Progenitor cell of endocrine pancreas (in vitro differentiated cells): ENCODE measurements at regions not wholly inside any gene's neighbourhood (a gene's known extent, or its start where the extent isn't known, plus 50 kb on each side); places are given as distances from the start of the nearest gene placed in this dataset.

ENCODE experiments used
- DNase-seq: peaks from one replicate; pipeline ENCODE4 v3.0.0; 2021; ENCODE audit warnings: low spot score; ENCODE audit not compliant: unreplicated experiment
- H3K27ac Mint-ChIP-seq: 2 replicates; pipeline ENCODE4 v1.8.0; 2021; ENCODE audit warnings: mild to moderate bottlenecking, moderate library complexity, mixed read lengths
- H3K27me3 Mint-ChIP-seq: 2 replicates; pipeline ENCODE4 v1.8.0; 2021; ENCODE audit warnings: mixed read lengths
- H3K36me3 Mint-ChIP-seq: 2 replicates; pipeline ENCODE4 v1.8.0; 2022; ENCODE audit warnings: mixed read lengths; ENCODE audit not compliant: insufficient read depth
- H3K4me1 Mint-ChIP-seq: 2 replicates; pipeline ENCODE4 v1.8.0; 2021; ENCODE audit warnings: low read depth, mixed read lengths
- H3K4me3 Mint-ChIP-seq: 2 replicates; pipeline ENCODE4 v1.8.0; 2021; ENCODE audit warnings: low read depth, mild to moderate bottlenecking, moderate library complexity, mixed read lengths
- H3K9me3 Mint-ChIP-seq: 2 replicates; pipeline ENCODE4 v1.8.0; 2021; ENCODE audit warnings: low read depth, mixed read lengths
- CTCF ChIP-seq: fragments of 200-600 bp; sonication (generic); IDR thresholded peaks from one replicate; pipeline ENCODE4 v1.5.0; 2021; ENCODE audit warnings: antibody characterized with exemption, mild to moderate bottlenecking; ENCODE audit not compliant: unreplicated experiment

DNA sequence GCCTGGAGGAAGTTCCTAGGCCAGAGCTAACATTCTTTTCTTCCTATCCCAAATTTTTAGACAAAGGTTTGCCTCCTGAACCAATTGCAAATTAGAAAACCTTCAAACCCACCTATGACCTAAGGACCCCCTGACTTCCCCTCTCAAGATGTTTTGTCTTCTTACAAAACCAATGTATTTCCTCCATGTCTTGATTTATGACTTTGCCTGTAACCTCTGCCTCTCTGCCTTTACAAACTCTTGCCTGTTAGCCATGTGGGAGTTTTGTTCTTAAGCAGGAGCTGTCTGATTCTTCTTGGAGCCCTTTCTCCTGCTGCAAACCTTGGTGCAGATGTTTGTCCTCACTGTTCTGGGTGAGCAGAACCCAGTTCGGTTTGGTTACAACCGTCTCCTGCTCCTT lies 222.3 kb upstream of the BOD1L1 start:
- Mint-ChIP-seq H3K27me3 (no peaks in the 10 kb centered on the region), H3K9me3 (peaks cover 3% of the 10 kb centered on the region), H3K27ac (no peak overlapping the region), H3K36me3 (no peaks in the 10 kb centered on the region), H3K4me3 (no peak overlapping the region), H3K4me1 (no peaks in the 10 kb centered on the region)
- TF ChIP-seq CTCF, result no peak
- DNase-seq, result no peak

- no peaks in the 10 kb centered on the region for H3K36me3 Mint-ChIP-seq
These were observed 223.8 kb upstream of the BOD1L1 start for GRCh38 chr4:13851085-13851940.

DNA sequence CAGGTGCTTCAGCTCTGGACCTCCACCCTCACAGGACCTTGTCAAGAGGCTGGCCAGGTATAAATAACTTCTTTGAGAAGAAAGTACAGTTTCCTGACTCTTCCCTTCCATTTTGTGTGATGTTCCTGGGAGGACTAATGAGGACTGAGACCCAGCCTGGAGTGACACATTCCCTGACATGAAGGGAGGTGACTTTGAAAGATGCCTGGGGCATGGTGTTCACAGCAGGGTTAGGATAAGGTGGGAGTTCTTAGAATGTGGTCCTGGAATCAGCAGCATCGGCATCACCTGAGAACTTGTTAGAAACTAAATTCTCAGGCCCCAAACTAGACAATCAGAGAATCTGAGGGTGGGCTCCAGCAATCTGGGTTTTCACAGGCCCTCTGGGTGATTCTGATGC lies 224.9 kb upstream of the BOD1L1 start:
- no peak overlapping the region for H3K4me3 Mint-ChIP-seq
- peaks cover 3% of the 10 kb centered on the region for H3K9me3 Mint-ChIP-seq
- no peaks in the 10 kb centered on the region for H3K36me3 Mint-ChIP-seq
- H3K27ac Mint-ChIP-seq, result no peak overlapping the region
- no peak for DNase-seq
- H3K27me3 Mint-ChIP-seq, result no peaks in the 10 kb centered on the region
- TF ChIP-seq CTCF, result no peak
- no peaks in the 10 kb centered on the region for H3K4me1 Mint-ChIP-seq

More at GRCh38 chr4:13851085-13851940, 223.8 kb upstream of the BOD1L1 start:
- Mint-ChIP-seq H3K27me3 (no peaks in the 10 kb centered on the region), H3K4me3 (no peak overlapping the region), H3K27ac (no peak overlapping the region), H3K9me3 (peaks cover 3% of the 10 kb centered on the region), H3K4me1 (no peaks in the 10 kb centered on the region)
- no peak for DNase-seq
- TF ChIP-seq CTCF, result no peak

GRCh38 chr4:13856387-13856786 lies 228.9 kb upstream of the BOD1L1 start:
- no peak for TF ChIP-seq CTCF
- H3K27ac Mint-ChIP-seq, result no peak overlapping the region

DNA sequence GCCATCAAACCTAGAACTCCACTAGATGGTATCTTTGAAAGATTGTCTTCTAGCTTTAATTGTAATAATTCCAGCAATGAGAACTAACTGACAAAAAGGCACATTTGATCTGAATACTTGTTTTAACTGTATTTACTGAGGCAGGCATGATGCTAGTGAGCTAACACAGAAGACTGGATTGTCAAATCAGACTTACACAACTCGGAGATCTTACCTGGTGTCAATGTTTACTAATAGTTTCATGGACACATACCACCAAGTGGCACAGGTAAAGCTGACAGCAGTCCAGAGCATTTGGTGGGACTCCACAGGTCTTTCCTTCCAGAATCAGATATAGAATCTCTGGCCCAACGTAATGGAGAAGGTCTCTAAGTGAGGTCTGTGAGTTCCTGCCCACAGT lies 229.9 kb upstream of the BOD1L1 start:
- DNase-seq, result no peak
- peaks cover 3% of the 10 kb centered on the region for H3K9me3 Mint-ChIP-seq
- no peak overlapping the region for H3K27ac Mint-ChIP-seq
- TF ChIP-seq CTCF, result no peak
- no peak overlapping the region for H3K4me3 Mint-ChIP-seq
- H3K4me1 Mint-ChIP-seq, result no peaks in the 10 kb centered on the region
- no peaks in the 10 kb centered on the region for H3K36me3 Mint-ChIP-seq
- H3K27me3 Mint-ChIP-seq, result no peaks in the 10 kb centered on the region

More at GRCh38 chr4:13856387-13856786, 228.9 kb upstream of the BOD1L1 start:
- Mint-ChIP-seq H3K4me1 (no peaks in the 10 kb centered on the region), H3K36me3 (no peaks in the 10 kb centered on the region), H3K27me3 (no peaks in the 10 kb centered on the region), H3K9me3 (no peaks in the 10 kb centered on the region), H3K4me3 (no peak overlapping the region)
- no peak for DNase-seq
